Uterus (tissue), 3 donors: ENCODE measurements at regions not wholly inside any gene's neighbourhood (a gene's known extent, or its start where the extent isn't known, plus 50 kb on each side); places are given as distances from the start of the nearest gene placed in this dataset.

Experiments
- DNase-seq, 2 donors: peaks; one replicate each; pipeline ENCODE4 v3.0.0-alpha.2; 2019 to 2020
- H3K27ac ChIP-seq, 2 donors: fragments of 200-600 bp; sonication (generic); 1 replicate in 1 of 2; 2 replicates in 1 of 2; pipeline ENCODE4 v1.5.1; 2016 to 2018
- H3K27me3 ChIP-seq, 2 donors: fragments of 200-600 bp; sonication (generic); one replicate each; pipeline ENCODE4 v1.5.1; 2018 to 2019; ENCODE audit warnings: control low read depth in 1 of 2
- H3K36me3 ChIP-seq, 2 donors: fragments of 200-600 bp; sonication (generic); one replicate each; pipeline ENCODE4 v1.5.1; 2019; ENCODE audit warnings: control low read depth in 1 of 2
- H3K4me1 ChIP-seq, 2 donors: fragments of 200-600 bp; sonication (generic); one replicate each; pipeline ENCODE4 v1.5.1; 2018 to 2019; ENCODE audit warnings: control low read depth in 1 of 2
- H3K4me3 ChIP-seq, 2 donors: fragments of 200-600 bp; sonication (generic); 1 replicate in 1 of 2; 2 replicates in 1 of 2; pipeline ENCODE4 v1.5.1; 2018 to 2019; ENCODE audit warnings: mild to moderate bottlenecking in 1 of 2
- H3K9me3 ChIP-seq, 2 donors: fragments of 200-600 bp; sonication (generic); one replicate each; pipeline ENCODE4 v1.5.1; 2019; ENCODE audit warnings: control low read depth in 1 of 2
- POLR2A ChIP-seq, 2 donors: fragments of 450-650 bp; IDR thresholded peaks; one replicate each; pipeline ENCODE4 v1.6.1; 2016; ENCODE audit warnings: antibody characterized with exemption in 2 of 2, mild to moderate bottlenecking in 1 of 2, moderate library complexity in 1 of 2
- intact Hi-C: fragments of 100-400 bp; cut with DNase I; formaldehyde crosslinking; loops from one replicate; pipeline ENCODE4 v1.15.1; 2023; ENCODE audit warnings: low total_unique reads
- TF ChIP-seq, protein P1 (sequence below), 4 experiments: fragments of 200-600 bp in 2 of 4; fragments of 450-650 bp in 2 of 4; sonication (generic) in 2 of 4; IDR thresholded peaks; one replicate each; pipeline ENCODE4 v1.5.1; 2016 to 2019; ENCODE audit warnings: antibody characterized with exemption in 4 of 4, mild to moderate bottlenecking in 2 of 4, moderate library complexity in 1 of 4
- donor health status: DM: yes; HTN: yes; CAD: no.

DNA sequence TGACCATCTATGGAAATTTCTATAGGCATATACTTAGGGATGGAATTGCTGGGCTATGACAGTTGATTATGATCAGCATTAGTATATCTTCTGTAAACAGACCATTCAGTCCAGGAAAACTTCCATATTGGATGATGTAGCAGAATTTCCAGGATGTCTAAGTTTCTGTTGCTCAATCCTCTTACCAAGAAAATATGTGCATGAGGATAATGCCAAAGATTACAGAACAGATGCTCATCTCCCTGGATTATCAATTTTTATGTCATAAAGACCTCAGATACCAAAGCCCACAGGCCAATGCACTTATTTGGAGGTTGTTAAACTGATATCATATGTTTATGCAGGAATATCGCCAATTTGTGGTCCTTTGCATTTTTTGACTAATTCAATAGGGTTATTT lies 354.4 kb upstream of the FLRT2 start:
- no peak overlapping the region for H3K27ac ChIP-seq

DNA sequence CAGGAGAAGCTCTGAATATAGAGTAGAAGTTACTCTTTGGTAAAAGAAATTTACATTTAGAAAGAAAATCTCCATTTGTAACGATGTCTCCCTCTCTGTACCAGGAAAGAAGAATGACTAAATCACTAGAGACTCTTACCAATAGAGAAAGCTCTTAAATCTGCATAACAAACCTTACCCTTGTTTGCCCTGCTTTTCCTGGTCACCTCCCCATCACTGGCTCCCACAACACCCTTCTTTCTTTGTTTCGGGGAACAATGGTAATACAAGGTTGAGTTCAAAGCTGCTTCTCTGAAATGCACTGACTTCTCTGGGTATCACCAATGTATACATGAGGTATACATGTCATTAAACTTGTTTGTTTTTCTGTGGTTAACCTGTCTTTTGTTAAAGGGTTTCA lies 351.1 kb upstream of the FLRT2 start:
- Histone ChIP-seq H3K4me3 (no peak overlapping the region), H3K27me3 (no peaks in the 10 kb centered on the region), H3K36me3 (no peaks in the 10 kb centered on the region), H3K4me1 (no peaks in the 10 kb centered on the region), H3K27ac (no peak overlapping the region), H3K9me3 (no peaks in the 10 kb centered on the region)
- intact Hi-C loops, result no loop called here
- DNase-seq, result no peak
- TF ChIP-seq POLR2A (IDR thresholded peaks at IDR 0.05), result no peak
- TF ChIP-seq, protein P1, sequence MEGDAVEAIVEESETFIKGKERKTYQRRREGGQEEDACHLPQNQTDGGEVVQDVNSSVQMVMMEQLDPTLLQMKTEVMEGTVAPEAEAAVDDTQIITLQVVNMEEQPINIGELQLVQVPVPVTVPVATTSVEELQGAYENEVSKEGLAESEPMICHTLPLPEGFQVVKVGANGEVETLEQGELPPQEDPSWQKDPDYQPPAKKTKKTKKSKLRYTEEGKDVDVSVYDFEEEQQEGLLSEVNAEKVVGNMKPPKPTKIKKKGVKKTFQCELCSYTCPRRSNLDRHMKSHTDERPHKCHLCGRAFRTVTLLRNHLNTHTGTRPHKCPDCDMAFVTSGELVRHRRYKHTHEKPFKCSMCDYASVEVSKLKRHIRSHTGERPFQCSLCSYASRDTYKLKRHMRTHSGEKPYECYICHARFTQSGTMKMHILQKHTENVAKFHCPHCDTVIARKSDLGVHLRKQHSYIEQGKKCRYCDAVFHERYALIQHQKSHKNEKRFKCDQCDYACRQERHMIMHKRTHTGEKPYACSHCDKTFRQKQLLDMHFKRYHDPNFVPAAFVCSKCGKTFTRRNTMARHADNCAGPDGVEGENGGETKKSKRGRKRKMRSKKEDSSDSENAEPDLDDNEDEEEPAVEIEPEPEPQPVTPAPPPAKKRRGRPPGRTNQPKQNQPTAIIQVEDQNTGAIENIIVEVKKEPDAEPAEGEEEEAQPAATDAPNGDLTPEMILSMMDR (IDR thresholded peaks at IDR 0.05), result no peak

More for the DNA sequence above, 354.4 kb upstream of the FLRT2 start:
- Histone ChIP-seq H3K4me1 (no peaks in the 10 kb centered on the region), H3K36me3 (no peaks in the 10 kb centered on the region), H3K4me3 (no peak overlapping the region), H3K27me3 (no peaks in the 10 kb centered on the region), H3K9me3 (no peaks in the 10 kb centered on the region)
- TF ChIP-seq, protein P1 (IDR thresholded peaks at IDR 0.05), result no peak
- TF ChIP-seq POLR2A (IDR thresholded peaks at IDR 0.05), result no peak
- intact Hi-C loops, result no loop called here
- no peak for DNase-seq

DNA sequence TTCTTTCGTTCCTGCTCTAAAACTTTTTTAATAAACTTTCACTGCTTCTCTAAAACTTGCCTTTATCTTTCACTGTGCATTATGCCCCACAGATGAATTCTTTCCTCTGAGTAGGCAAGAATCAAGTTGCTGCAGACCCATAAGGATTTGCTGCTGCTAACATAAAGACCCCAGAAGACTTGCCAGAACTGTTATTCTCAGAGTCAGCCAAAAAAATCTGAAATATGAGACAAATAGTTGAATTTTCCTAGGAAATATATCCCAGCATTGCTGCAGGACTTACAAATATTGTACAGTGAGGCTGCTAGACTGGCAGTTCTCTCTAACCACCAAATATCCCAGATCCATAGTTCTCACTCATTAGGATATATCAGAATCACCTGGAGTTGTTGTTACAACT lies 349.1 kb upstream of the FLRT2 start:
- no peak for DNase-seq
- intact Hi-C loops, result no loop called here
- TF ChIP-seq, protein P1 (IDR thresholded peaks at IDR 0.05), result no peak
- no peak for TF ChIP-seq POLR2A (IDR thresholded peaks at IDR 0.05)

DNA sequence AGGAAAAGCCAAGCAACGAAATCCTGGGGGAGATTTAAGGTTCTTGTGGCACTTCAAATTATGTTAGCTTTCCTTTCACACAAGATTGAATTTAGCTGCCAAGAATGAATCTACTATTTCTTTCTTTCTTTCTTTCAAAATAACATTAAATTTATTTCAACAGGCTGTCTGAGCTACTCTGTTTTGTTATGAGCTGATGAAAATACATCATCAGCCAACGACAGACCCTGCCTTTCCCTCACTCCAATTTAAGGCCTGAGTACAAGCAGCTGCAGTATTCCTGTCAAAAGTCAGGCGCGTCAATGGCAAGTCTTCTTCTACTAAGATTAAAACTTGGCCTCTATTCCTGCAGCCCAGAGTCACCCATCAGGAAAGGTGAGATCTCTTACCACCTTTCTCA lies 347.7 kb upstream of the FLRT2 start:
- Histone ChIP-seq H3K27me3 (no peaks in the 10 kb centered on the region), H3K9me3 (no peaks in the 10 kb centered on the region), H3K4me1 (no peaks in the 10 kb centered on the region), H3K36me3 (no peaks in the 10 kb centered on the region), H3K4me3 (no peak overlapping the region), H3K27ac (no peak overlapping the region)
- intact Hi-C loops, result no loop called here
- no peak for DNase-seq
- TF ChIP-seq, protein P1 (IDR thresholded peaks at IDR 0.05), result no peak

More for the DNA sequence above, 349.1 kb upstream of the FLRT2 start:
- no peak overlapping the region for H3K4me3 ChIP-seq
- H3K9me3 ChIP-seq, result no peaks in the 10 kb centered on the region
- no peak overlapping the region for H3K27ac ChIP-seq
- no peaks in the 10 kb centered on the region for H3K36me3 ChIP-seq
- no peaks in the 10 kb centered on the region for H3K27me3 ChIP-seq
- H3K4me1 ChIP-seq, result no peaks in the 10 kb centered on the region

DNA sequence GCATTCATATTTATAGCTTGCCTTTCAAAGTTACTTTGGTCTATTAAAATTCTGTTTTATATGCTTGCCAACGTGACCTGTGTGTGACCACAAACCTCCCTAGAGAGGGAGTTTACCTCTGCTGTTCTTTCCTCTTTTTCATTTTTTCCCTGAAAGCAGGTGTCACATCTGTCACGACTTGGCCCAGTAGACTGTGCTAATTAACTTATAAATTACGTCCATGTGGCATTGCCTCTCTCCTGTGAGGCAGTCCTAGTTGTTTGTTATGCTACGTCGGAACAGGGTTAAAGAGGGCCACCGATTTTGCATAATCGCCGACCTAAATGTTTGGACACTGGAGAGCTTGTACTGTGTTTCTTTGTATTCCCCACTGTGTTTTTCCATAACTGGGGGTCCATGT lies 343.9 kb upstream of the FLRT2 start:
- Histone ChIP-seq H3K27me3 (no peaks in the 10 kb centered on the region), H3K4me1 (no peaks in the 10 kb centered on the region), H3K4me3 (no peak overlapping the region), H3K9me3 (no peaks in the 10 kb centered on the region), H3K36me3 (no peaks in the 10 kb centered on the region), H3K27ac (no peak overlapping the region)
- DNase-seq, result no peak
- intact Hi-C loops, result no loop called here
- TF ChIP-seq, protein P1 (IDR thresholded peaks at IDR 0.05), result no peak
- TF ChIP-seq POLR2A (IDR thresholded peaks at IDR 0.05), result no peak
